ENCODE measurements at regions not wholly inside any gene's neighbourhood (a gene's known extent, or its start where the extent isn't known, plus 50 kb on each side); places are given as distances from the start of the nearest gene placed in this dataset.
"Not testable (repeated sequence)": the region's sequence is repeated elsewhere in the genome, so short reads cannot be mapped to it uniquely, and the experiment has no call there.

- DNase-seq (ENCODE audit: extremely low spot score in 2 of 2): no peak
- Histone ChIP-seq H3K4me3 (no peak overlapping the region), H3K4me1 (no peaks in the 10 kb centered on the region), H3K27me3 (no peaks in the 10 kb centered on the region), H3K27ac (no peak overlapping the region), H3K9me3 (no peaks in the 10 kb centered on the region), H3K36me3 (no peaks in the 10 kb centered on the region)
- TF ChIP-seq POLR2AphosphoS5 (IDR thresholded peaks at IDR 0.05; ENCODE audit: insufficient read depth in 1 of 2, low read depth in 1 of 2) (no peak), POLR2A (IDR thresholded peaks at IDR 0.05) (no peak), CTCF (IDR thresholded peaks at IDR 0.05) (no peak)
- intact Hi-C loops (cut with DNase I): no loop called here
Measured at GRCh38 chr14:101320396-101320795, 240.9 kb upstream of the DIO3 start.

- Histone ChIP-seq H3K4me1 (no peaks in the 10 kb centered on the region), H3K9me3 (no peaks in the 10 kb centered on the region), H3K27ac (no peak overlapping the region), H3K27me3 (no peaks in the 10 kb centered on the region), H3K4me3 (no peak overlapping the region), H3K36me3 (no peaks in the 10 kb centered on the region)
- intact Hi-C loops (cut with DNase I): no loop called here
- DNase-seq (ENCODE audit: extremely low spot score in 2 of 2): no peak
- no peak for TF ChIP-seq POLR2A (IDR thresholded peaks at IDR 0.05)
- no peak for TF ChIP-seq POLR2AphosphoS5 (IDR thresholded peaks at IDR 0.05; ENCODE audit: insufficient read depth in 1 of 2, low read depth in 1 of 2)
- TF ChIP-seq CTCF (IDR thresholded peaks at IDR 0.05): no peak
Measured at GRCh38 chr14:101322223-101322622, 239.1 kb upstream of the DIO3 start.

- no peak for TF ChIP-seq CTCF (IDR thresholded peaks at IDR 0.05)
- TF ChIP-seq POLR2A (IDR thresholded peaks at IDR 0.05): no peak
- TF ChIP-seq POLR2AphosphoS5 (IDR thresholded peaks at IDR 0.05; ENCODE audit: insufficient read depth in 1 of 2, low read depth in 1 of 2): no peak
- Histone ChIP-seq H3K27ac (no peak overlapping the region), H3K27me3 (no peaks in the 10 kb centered on the region), H3K9me3 (no peaks in the 10 kb centered on the region), H3K36me3 (no peaks in the 10 kb centered on the region), H3K4me3 (no peak overlapping the region), H3K4me1 (no peaks in the 10 kb centered on the region)
- no peak for DNase-seq (ENCODE audit: extremely low spot score in 2 of 2)
- intact Hi-C loops (cut with DNase I): no loop called here
Measured at GRCh38 chr14:101323111-101323510, 238.2 kb upstream of the DIO3 start.

- H3K9me3 ChIP-seq; H3K4me1 ChIP-seq; H3K27me3 ChIP-seq; H3K4me3 ChIP-seq; H3K27ac ChIP-seq; intact Hi-C loops (cut with DNase I); H3K36me3 ChIP-seq; DNase-seq (ENCODE audit: extremely low spot score in 2 of 2): not testable (repeated sequence)
Measured at GRCh38 chr14:101323614-101324235, 237.6 kb upstream of the DIO3 start.

GRCh38 chr14:101325319-101325718 is 236.0 kb upstream of the DIO3 start:
- no peak overlapping the region for H3K4me3 ChIP-seq
- H3K27ac ChIP-seq: no peak overlapping the region
- H3K27me3 ChIP-seq: no peaks in the 10 kb centered on the region
- intact Hi-C loops (cut with DNase I): no loop called here
- no peaks in the 10 kb centered on the region for H3K4me1 ChIP-seq
- TF ChIP-seq CTCF (IDR thresholded peaks at IDR 0.05) (no peak), POLR2A (IDR thresholded peaks at IDR 0.05) (no peak), POLR2AphosphoS5 (IDR thresholded peaks at IDR 0.05; ENCODE audit: insufficient read depth in 1 of 2, low read depth in 1 of 2) (no peak)
- no peaks in the 10 kb centered on the region for H3K9me3 ChIP-seq
- no peak for DNase-seq (ENCODE audit: extremely low spot score in 2 of 2)
- no peaks in the 10 kb centered on the region for H3K36me3 ChIP-seq

Measured in vagina (tissue), 2 donors.